GM18499 (cell line): ENCODE measurements at regions not wholly inside any gene's neighbourhood (a gene's known extent, or its start where the extent isn't known, plus 50 kb on each side); places are given as distances from the start of the nearest gene placed in this dataset.

Experiments
- ATAC-seq: cut with Tn5 transposase; IDR thresholded peaks from one replicate; pipeline ENCODE4 v1.9.1; 2021; ENCODE audit warnings: moderate number of reproducible peaks; ENCODE audit not compliant: insufficient read depth, unreplicated experiment

- no peak for ATAC-seq
Measured at GRCh38 chr5:159632866-159633265, 283.4 kb upstream of the ADRA1B start.

DNA sequence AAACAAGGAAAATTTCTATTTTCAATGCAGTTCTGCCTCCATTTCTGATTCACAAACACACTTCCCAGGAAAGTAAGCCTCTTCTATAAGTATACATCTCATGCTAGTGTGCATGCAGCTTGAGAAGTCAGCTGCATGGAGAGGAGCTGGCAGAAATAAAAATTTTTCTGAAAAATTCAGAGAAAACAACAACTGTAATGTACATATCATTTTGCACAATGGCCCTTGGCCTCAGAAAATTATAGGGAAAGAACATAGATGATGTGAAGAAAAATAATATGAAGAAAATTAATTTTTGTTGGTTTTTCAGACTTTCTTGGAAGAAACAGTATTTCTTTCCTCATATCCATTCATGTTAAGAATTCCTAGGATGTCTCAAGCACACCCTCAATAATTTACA lies 277.8 kb upstream of the ADRA1B start:
- ATAC-seq = no peak

DNA sequence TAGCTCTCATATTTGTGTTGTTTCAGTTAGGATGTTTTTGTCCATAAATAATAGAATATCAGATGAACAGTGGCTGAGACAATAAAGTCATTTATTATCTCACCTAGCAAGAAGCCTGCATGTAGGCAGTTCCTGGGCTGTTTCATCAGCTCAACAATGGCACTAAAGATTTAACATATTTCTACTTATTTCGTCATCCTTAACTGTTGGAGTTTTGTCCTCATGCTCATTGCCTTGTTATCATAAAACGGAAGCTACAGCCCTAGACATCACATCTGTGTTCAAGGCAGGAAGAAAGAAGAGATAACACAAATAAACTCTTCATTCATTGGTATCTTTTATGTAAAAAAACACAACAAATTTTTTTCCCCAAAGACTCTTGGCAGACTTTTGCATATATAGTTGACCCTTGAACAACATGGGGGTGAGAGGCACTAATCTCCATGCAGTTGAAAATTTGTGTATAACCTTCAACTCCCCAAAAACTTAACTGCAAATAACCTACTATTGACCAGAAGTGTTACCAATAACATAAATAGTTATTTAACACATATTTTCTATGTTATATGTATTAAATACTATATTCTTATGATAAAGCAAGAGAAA lies 277.2 kb upstream of the ADRA1B start:
- no peak for ATAC-seq

- no peak for ATAC-seq
Measured at GRCh38 chr5:159639590-159639989, 276.7 kb upstream of the ADRA1B start.

GRCh38 chr5:159640446-159640845 lies 275.8 kb upstream of the ADRA1B start:
- ATAC-seq = no peak

GRCh38 chr5:159640921-159641320 lies 275.4 kb upstream of the ADRA1B start:
- ATAC-seq = no peak

DNA sequence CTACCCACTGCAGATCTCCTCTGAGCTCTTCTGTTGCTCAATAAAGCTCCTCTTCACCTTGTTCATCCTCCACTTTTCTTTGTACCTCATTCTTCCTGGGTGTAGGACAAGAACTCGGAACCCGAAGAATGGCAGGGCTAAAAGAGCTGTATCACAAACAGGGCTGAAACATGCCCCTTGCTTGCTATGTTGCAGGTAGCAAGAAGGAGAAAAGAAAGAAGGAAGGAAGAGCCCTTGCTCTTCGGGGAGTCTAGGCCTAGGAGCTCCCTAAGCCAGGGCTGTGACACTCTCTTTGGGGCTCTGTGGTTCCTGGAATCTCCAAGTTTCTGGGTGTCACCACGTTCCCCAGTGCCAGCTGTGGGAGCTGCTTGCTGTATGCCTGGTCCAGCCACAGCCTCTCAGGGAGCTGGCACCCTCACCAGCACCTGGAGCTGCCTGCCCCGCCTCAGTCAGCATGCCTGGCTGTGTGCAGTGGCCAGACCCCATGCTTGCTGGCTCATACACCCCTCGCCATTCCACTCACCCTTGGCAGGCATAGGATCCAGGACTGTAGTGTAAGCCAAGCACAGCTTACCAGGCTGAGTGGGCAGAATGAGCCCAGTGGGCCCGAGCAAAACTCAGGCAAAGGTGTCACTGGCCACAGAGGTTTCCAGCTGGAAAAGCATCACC lies 274.8 kb upstream of the ADRA1B start:
- no peak for ATAC-seq

GRCh38 chr5:159642379-159642778 lies 273.9 kb upstream of the ADRA1B start:
- no peak for ATAC-seq

- ATAC-seq = no peak
Measured at GRCh38 chr5:159644053-159644452, 272.2 kb upstream of the ADRA1B start.

DNA sequence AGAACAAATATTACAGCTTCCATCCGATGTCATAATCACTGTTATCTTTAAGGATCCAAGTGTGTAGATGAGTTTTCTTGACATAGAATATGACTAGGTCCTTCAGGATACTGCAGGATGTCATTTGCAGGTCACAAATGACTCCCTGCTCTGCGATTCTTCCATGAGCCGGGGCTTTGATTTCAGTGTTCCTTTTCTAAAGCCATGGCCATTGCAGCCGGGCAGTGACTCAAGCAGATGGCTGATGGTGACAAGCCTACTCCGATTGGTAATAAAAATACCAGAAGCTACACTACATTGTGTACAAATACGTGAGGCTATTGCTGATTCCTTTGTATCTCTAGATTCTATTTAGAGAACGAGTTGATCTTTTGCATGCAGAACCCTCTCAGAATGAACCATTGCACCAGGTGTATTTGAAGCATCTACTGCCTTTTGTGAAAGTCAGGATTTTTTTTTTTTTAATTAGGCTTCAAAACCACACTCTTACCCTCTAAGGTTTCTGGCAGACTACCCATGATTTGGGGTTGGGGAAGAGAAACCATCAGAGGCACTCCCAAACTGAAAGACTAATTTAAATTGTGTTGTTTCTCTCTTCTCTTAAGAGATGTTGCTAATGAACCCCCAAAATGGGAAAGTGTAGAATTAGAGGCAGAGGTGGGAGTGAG lies 271.0 kb upstream of the ADRA1B start:
- ATAC-seq = no peak

DNA sequence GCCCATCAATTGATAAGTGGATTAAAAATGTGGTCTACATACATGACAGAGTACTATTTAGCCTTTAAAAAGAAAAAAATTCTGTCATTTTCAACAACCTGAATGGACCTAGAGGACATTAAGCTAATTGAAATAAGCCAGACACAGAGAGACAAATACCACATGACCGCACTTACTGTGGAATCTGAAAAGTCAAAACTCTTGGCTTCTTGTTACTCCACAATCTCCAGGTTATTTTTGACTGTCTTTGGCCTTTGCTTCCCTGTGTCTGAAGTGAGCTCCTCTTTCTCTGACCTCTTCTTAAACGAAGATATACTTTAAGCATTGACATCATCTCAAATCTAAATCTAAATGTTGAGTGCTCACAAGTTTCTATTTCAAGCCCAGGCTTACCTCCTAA lies 265.5 kb upstream of the ADRA1B start:
- no peak for ATAC-seq

GRCh38 chr5:159655757-159656409 lies 260.4 kb upstream of the ADRA1B start:
- no peak for ATAC-seq

GRCh38 chr5:159657298-159657697 lies 259.0 kb upstream of the ADRA1B start:
- no peak for ATAC-seq

GRCh38 chr5:159657771-159658170 lies 258.5 kb upstream of the ADRA1B start:
- ATAC-seq = no peak

DNA sequence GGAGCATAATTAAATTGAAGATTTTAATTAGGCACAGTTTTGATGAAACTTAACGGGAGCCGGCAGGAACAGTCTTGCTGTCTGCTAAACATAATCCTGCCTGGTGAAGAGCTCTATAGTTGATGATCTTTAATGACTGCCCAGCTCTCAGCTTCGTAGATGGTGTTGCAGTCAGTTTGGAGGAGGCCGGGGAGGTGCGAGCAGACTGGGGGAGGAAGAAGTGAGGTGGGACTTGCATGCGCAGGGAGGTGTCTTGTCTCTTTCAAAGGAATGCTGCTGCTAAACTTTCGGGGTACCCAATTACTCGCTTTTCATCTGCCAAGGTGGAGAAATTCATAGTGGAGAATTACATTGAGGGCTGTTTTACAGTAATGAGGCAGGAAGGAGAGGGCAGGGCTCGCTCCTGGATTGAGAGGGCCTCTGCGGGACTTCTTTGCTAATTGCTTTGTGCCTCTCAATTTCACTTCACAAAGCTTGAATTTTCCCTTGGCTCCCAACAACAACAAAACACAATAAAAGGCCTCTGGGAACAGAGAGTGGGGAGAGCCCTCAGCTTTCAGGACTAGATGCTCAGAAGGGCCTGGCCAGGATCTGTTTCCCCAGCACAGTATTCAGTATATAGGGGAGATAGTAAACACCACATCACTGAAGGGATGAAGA lies 257.9 kb upstream of the ADRA1B start:
- no peak for ATAC-seq

DNA sequence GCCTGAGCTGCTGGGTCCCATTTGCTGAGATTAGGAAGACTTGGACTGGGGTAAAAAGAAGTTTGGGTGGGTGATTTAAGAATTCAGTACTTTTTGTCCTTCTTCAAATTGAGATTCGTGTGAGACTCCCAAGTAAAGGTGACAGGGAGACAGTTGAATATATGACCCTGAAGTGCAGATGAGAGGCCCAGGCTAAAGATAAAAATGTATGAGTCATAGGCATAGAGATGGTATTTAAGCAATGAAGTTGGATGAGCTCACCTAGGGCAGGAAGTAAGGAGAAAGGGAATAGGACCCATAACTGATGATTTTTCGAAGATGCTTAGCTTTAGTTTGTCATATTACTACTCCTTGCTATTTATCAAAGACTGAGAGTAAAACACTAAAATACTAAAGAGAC lies 255.9 kb upstream of the ADRA1B start:
- ATAC-seq = no peak

DNA sequence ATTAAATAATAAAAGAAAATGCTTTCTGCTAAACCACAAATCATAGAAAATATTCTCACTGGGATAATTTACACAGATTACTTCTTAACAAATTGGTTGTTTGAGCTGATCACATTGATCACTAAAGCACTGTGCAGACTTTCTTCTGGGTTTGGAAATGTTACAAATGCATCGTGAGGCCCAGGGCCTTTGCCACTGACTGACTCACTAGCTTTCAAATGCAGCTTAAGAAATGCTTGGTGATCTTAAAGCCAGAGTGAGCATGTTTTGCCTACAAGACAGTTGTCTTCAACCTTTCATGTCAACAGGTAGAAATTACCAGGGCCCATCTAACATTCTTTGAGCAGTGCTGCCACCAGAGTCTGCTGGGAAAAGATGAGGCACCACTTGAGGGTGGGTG lies 252.3 kb upstream of the ADRA1B start:
- no peak for ATAC-seq

GRCh38 chr5:159667286-159667685 lies 249.0 kb upstream of the ADRA1B start:
- no peak for ATAC-seq

GRCh38 chr5:159668556-159668955 lies 247.7 kb upstream of the ADRA1B start:
- ATAC-seq = no peak

- no peak for ATAC-seq
Measured at GRCh38 chr5:159669559-159669958, 246.7 kb upstream of the ADRA1B start.

GRCh38 chr5:159671886-159672285 lies 244.4 kb upstream of the ADRA1B start:
- ATAC-seq = no peak
